HG03439 (cell line): ENCODE measurements at regions not wholly inside any gene's neighbourhood (a gene's known extent, or its start where the extent isn't known, plus 50 kb on each side); places are given as distances from the start of the nearest gene placed in this dataset.
"Not testable (repeated sequence)": the region's sequence is repeated elsewhere in the genome, so short reads cannot be mapped to it uniquely, and the experiment has no call there.

ENCODE experiments used
- ATAC-seq: cut with Tn5 transposase; IDR thresholded peaks from one replicate; pipeline ENCODE4 v1.9.1; 2021; ENCODE audit warnings: mild to moderate bottlenecking, moderate library complexity; ENCODE audit not compliant: unreplicated experiment

GRCh38 chr6:18527836-18528743 lies 140.9 kb downstream of the RNF144B start:
- no peak for ATAC-seq

- no peak for ATAC-seq
Observed at GRCh38 chr6:18530201-18530600, 143.1 kb downstream of the RNF144B start.

- ATAC-seq: no peak
Observed at GRCh38 chr6:18532139-18532538, 145.0 kb downstream of the RNF144B start.

GRCh38 chr6:18533793-18534192 lies 146.6 kb downstream of the RNF144B start:
- ATAC-seq: no peak

GRCh38 chr6:18536591-18537055 lies 149.5 kb downstream of the RNF144B start:
- no peak for ATAC-seq

- ATAC-seq: no peak
Observed at GRCh38 chr6:18538315-18538714, 151.2 kb downstream of the RNF144B start.

GRCh38 chr6:18543051-18543450 lies 155.9 kb downstream of the RNF144B start:
- no peak for ATAC-seq

GRCh38 chr6:18545142-18545541 lies 158.0 kb downstream of the RNF144B start:
- not testable (repeated sequence) for ATAC-seq

- ATAC-seq: no peak
Observed at GRCh38 chr6:18545726-18546125, 158.6 kb downstream of the RNF144B start.

- no peak for ATAC-seq
Observed at GRCh38 chr6:18550119-18550518, 163.0 kb downstream of the RNF144B start.

- no peak for ATAC-seq
Observed at GRCh38 chr6:18551228-18551627, 164.1 kb downstream of the RNF144B start.

- no peak for ATAC-seq
Observed at GRCh38 chr6:18555750-18556149, 168.6 kb downstream of the RNF144B start.

GRCh38 chr6:18561037-18561750 lies 174.0 kb downstream of the RNF144B start:
- no peak for ATAC-seq

- no peak for ATAC-seq
Observed at GRCh38 chr6:18562726-18563125, 175.6 kb downstream of the RNF144B start.

GRCh38 chr6:18564775-18565174 lies 177.6 kb downstream of the RNF144B start:
- no peak for ATAC-seq

- ATAC-seq: no peak
Observed at GRCh38 chr6:18565231-18565630, 178.1 kb downstream of the RNF144B start.

GRCh38 chr6:18567380-18567779 lies 180.2 kb downstream of the RNF144B start:
- no peak for ATAC-seq

GRCh38 chr6:18577491-18577890 lies 190.3 kb downstream of the RNF144B start:
- ATAC-seq: no peak

GRCh38 chr6:18579166-18579565 lies 192.0 kb downstream of the RNF144B start:
- no peak for ATAC-seq

- no peak for ATAC-seq
Observed at GRCh38 chr6:18579869-18580268, 192.7 kb downstream of the RNF144B start.

- ATAC-seq: no peak
Observed at GRCh38 chr6:18584372-18584771, 197.2 kb downstream of the RNF144B start.

GRCh38 chr6:18585032-18585573 lies 198.0 kb downstream of the RNF144B start:
- ATAC-seq: no peak
